ENCODE measurements at regions not wholly inside any gene's neighbourhood (a gene's known extent, or its start where the extent isn't known, plus 50 kb on each side); places are given as distances from the start of the nearest gene placed in this dataset.

DNA sequence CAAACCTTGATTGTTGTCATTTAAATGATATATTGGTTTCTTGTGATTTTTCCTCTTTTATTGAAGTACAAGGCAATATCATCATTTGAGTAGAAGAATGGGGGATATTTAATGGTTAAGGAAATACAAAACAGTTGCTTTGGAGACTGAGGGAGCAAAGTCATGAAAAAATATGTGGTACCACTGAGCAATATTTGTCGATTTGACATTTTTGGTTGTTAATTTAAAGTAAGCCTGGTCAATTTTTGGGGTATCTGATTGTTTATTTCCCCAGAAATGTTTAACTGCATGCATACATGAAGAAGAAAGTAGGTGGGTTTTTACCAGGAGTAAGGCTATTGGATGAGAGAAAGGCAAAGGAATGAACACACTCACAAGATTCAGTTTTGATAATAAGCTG is 556.2 kb downstream of the TRAM1L1 start:
- whole genome bisulfite sequencing, 2 donors, result 89 to 90% methylated on average over 1 of the region's 1 CpG
- Histone ChIP-seq H3K4me3 (no peak overlapping the region), H3K27me3 (no peaks in the 10 kb centered on the region)

GRCh38 chr4:116522922-116523321 is 562.5 kb downstream of the TRAM1L1 start:
- H3K4me3 ChIP-seq, result no peak overlapping the region
- ATAC-seq (no peak), DNase-seq (no peak)
- H3K27me3 ChIP-seq, result no peaks in the 10 kb centered on the region
- intact Hi-C loops (cut with DNase I), result no loop called here
- TF ChIP-seq POLR2A (IDR thresholded peaks at IDR 0.05), result no peak
- TF ChIP-seq, protein P1, sequence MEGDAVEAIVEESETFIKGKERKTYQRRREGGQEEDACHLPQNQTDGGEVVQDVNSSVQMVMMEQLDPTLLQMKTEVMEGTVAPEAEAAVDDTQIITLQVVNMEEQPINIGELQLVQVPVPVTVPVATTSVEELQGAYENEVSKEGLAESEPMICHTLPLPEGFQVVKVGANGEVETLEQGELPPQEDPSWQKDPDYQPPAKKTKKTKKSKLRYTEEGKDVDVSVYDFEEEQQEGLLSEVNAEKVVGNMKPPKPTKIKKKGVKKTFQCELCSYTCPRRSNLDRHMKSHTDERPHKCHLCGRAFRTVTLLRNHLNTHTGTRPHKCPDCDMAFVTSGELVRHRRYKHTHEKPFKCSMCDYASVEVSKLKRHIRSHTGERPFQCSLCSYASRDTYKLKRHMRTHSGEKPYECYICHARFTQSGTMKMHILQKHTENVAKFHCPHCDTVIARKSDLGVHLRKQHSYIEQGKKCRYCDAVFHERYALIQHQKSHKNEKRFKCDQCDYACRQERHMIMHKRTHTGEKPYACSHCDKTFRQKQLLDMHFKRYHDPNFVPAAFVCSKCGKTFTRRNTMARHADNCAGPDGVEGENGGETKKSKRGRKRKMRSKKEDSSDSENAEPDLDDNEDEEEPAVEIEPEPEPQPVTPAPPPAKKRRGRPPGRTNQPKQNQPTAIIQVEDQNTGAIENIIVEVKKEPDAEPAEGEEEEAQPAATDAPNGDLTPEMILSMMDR (IDR thresholded peaks at IDR 0.05), result no peak
- no peaks in the 10 kb centered on the region for H3K36me3 ChIP-seq (replicated peaks in 1 of 2; ENCODE audit: insufficient read depth in 1 of 2, low read depth in 2 of 2)
- no peak overlapping the region for H3K27ac ChIP-seq
- H3K4me1 ChIP-seq, result no peaks in the 10 kb centered on the region
- no peaks in the 10 kb centered on the region for H3K9me3 ChIP-seq

More for the DNA sequence above, 556.2 kb downstream of the TRAM1L1 start:
- Histone ChIP-seq H3K27ac (no peak overlapping the region), H3K9me3 (no peaks in the 10 kb centered on the region), H3K36me3 (replicated peaks in 1 of 2; ENCODE audit: insufficient read depth in 1 of 2, low read depth in 2 of 2) (no peaks in the 10 kb centered on the region), H3K4me1 (no peaks in the 10 kb centered on the region)
- no peak for DNase-seq
- TF ChIP-seq, protein P1 (IDR thresholded peaks at IDR 0.05), result no peak
- TF ChIP-seq POLR2A (IDR thresholded peaks at IDR 0.05), result no peak
- no peak for ATAC-seq
- intact Hi-C loops (cut with DNase I), result no loop called here

- no peak for TF ChIP-seq POLR2A (IDR thresholded peaks at IDR 0.05)
- TF ChIP-seq, protein P1 (IDR thresholded peaks at IDR 0.05), result no peak
- intact Hi-C loops (cut with DNase I), result no loop called here
- no peak for ATAC-seq
These were observed 564.5 kb downstream of the TRAM1L1 start for GRCh38 chr4:116520886-116521285.

DNA sequence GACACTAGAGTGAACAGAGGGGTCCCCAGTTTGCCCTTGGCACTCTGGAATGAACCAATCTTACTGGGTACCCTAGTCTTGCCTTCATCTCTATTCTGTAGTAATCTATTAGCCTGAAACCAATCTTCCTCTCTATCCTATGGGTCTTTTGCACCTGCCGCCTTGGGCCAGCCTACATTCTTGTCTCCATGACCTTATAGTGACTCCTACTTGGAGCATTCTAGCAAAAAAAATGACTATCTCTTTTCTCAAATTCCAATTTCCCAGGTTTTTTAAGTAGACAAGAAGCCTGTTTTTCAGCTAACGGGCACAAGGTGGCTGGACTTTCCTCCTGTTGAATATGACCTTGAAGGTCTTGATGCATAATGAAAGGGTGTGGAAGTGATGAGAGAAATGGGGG is 568.7 kb downstream of the TRAM1L1 start:
- intact Hi-C loops (cut with DNase I), result no loop called here
- Histone ChIP-seq H3K9me3 (no peaks in the 10 kb centered on the region), H3K4me1 (peaks cover 9% of the 10 kb centered on the region), H3K36me3 (replicated peaks in 1 of 2; ENCODE audit: insufficient read depth in 1 of 2, low read depth in 2 of 2) (no peaks in the 10 kb centered on the region), H3K4me3 (no peak overlapping the region), H3K27ac (no peak overlapping the region), H3K27me3 (no peaks in the 10 kb centered on the region)
- DNase-seq, result no peak
- TF ChIP-seq, protein P1 (IDR thresholded peaks at IDR 0.05), result no peak
- TF ChIP-seq POLR2A (IDR thresholded peaks at IDR 0.05), result no peak
- ATAC-seq, result no peak
- WGBS, 2 donors, result 77 to 80% methylated on average over 2 of the region's 2 CpGs

More at GRCh38 chr4:116520886-116521285, 564.5 kb downstream of the TRAM1L1 start:
- Histone ChIP-seq H3K36me3 (replicated peaks in 1 of 2; ENCODE audit: insufficient read depth in 1 of 2, low read depth in 2 of 2) (no peaks in the 10 kb centered on the region), H3K4me3 (no peak overlapping the region), H3K27ac (no peak overlapping the region), H3K9me3 (no peaks in the 10 kb centered on the region), H3K27me3 (no peaks in the 10 kb centered on the region), H3K4me1 (peaks cover 4% of the 10 kb centered on the region)
- no peak for DNase-seq
- WGBS, 2 donors, result 69 to 88% methylated on average over 3 of the region's 3 CpGs

DNA sequence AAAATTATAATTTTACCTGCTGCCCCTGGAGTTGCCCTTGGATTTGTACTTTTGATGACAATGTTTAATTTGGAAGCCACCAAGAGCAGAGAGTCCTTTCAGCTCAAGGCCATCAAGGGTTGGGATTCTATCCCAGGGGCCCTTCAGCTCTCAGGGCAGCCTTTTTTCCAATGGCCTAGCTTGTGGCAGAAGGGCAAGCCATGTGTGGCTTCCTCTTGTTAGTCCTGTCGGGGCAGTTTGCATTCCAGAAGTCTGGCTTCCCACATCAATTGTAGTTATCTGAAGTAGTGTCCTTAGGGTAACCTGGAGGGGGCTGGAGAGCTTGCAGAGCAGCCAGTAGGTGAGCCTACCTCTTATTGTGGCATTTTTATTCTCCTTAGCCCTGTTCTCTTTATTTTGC is 569.4 kb downstream of the TRAM1L1 start:
- DNase-seq (peak; percentile 11 to 43 (median 22)), ATAC-seq (peak; percentile 45)
- Histone ChIP-seq H3K4me1 (peaks cover 9% of the 10 kb centered on the region), H3K27ac (no peak overlapping the region), H3K4me3 (no peak overlapping the region), H3K36me3 (replicated peaks in 1 of 2; ENCODE audit: insufficient read depth in 1 of 2, low read depth in 2 of 2) (no peaks in the 10 kb centered on the region), H3K27me3 (no peaks in the 10 kb centered on the region), H3K9me3 (no peaks in the 10 kb centered on the region)
- WGBS, 2 donors, result 17 to 23% methylated on average over 1 of the region's 1 CpG
- TF ChIP-seq, protein P1 (IDR thresholded peaks at IDR 0.05), result no peak
- TF ChIP-seq POLR2A (IDR thresholded peaks at IDR 0.05), result no peak
- intact Hi-C loops (cut with DNase I), result no loop called here
